ENCODE measurements at regions not wholly inside any gene's neighbourhood (a gene's known extent, or its start where the extent isn't known, plus 50 kb on each side); places are given as distances from the start of the nearest gene placed in this dataset.
"Not testable (repeated sequence)": the region's sequence is repeated elsewhere in the genome, so short reads cannot be mapped to it uniquely, and the experiment has no call there.

DNA sequence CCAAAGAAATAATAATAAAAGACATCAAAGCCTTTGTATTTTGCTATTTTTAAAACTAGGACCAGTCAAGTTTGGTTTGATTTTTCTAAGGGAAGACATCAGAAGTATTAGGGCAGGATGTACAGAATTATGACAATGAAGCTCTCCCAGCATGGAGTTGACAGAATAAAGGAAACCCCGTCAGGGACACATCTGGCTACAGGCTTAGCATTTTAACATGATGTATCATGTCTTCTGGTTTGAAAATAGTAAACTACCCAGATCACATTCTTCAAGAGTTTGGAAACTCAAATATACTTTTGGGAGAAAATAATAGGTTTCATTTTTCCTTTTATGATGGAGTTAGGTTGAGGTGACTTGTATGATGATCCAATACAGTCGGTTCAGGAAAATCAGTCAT lies 552.0 kb upstream of the CDH2 start:
- no peak overlapping the region for H3K27ac ChIP-seq
- H3K4me1 ChIP-seq (replicated peaks): no peaks in the 10 kb centered on the region
- H3K4me3 ChIP-seq: no peak overlapping the region
- no peaks in the 10 kb centered on the region for H3K27me3 ChIP-seq (replicated peaks)
- H3K9me3 ChIP-seq (replicated peaks): no peaks in the 10 kb centered on the region
- no peak for DNase-seq (ENCODE audit: low read depth in 1 of 2, low spot score in 2 of 2)
- H3K36me3 ChIP-seq: no peaks in the 10 kb centered on the region

DNA sequence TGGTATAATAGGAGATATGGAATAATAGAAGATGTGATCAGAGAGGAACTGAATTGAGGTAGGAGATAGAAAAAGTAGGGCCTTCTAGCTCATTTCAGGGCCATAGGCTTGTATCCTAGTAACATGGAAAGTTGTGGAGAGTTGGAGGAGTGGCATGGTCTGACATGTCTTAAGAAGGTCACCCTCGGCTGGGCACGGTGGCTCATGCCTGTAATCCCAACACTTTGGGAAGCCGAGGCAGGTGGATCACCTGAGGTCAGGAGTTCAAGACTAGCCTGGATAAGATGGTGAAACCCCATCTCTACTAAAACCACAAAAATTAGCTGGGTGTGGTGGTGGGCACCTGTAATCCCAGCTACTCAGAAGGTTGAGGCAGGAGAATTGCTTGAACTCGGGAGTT lies 550.3 kb upstream of the CDH2 start:
- not testable (repeated sequence) for DNase-seq (ENCODE audit: low read depth in 1 of 2, low spot score in 2 of 2); H3K36me3 ChIP-seq; H3K27me3 ChIP-seq (replicated peaks); H3K4me3 ChIP-seq; H3K9me3 ChIP-seq (replicated peaks); H3K27ac ChIP-seq; H3K4me1 ChIP-seq (replicated peaks)

DNA sequence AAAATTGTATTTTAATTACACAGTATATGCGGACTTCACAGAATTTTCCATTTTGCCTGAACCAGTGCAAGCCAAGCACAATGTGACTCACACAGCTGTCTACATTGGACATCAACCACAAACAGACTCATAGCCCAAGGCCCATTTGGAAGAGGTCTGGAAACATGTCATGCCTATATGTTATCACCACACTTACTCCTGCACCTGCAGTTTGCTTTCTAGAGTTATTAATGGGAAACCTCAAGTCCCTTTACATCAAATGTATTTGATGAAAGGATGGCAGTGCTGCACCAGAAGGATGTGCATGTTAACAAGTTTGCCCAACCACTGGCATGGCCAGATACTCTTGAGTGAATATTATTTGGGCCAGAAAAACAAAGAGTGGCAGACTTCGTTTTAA lies 548.9 kb upstream of the CDH2 start:
- H3K4me3 ChIP-seq: no peak overlapping the region
- H3K9me3 ChIP-seq (replicated peaks): no peaks in the 10 kb centered on the region
- no peaks in the 10 kb centered on the region for H3K36me3 ChIP-seq
- no peak for DNase-seq (ENCODE audit: low read depth in 1 of 2, low spot score in 2 of 2)
- H3K4me1 ChIP-seq (replicated peaks): no peaks in the 10 kb centered on the region
- H3K27me3 ChIP-seq (replicated peaks): no peaks in the 10 kb centered on the region
- no peak overlapping the region for H3K27ac ChIP-seq

DNA sequence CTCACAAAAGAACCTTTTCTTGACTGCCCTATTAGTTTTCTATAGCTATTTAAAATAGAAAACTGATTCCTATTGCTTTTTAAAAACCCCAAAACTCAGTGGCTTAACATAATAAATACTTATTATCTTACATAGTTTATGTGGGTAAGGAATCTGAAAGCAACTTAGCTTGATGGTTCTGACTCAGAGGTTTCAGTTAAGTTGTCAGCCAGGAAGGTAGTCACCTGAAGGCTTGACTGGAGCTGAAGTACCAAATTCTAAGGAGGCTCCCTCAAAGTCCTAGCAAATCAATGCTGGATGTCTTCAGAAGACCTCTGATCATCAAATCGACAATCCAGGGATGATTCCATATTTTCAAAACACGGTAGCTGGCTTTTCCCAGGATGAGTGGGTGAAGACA lies 546.6 kb upstream of the CDH2 start:
- Histone ChIP-seq H3K4me1 (replicated peaks) (no peaks in the 10 kb centered on the region), H3K36me3 (no peaks in the 10 kb centered on the region), H3K4me3 (no peak overlapping the region), H3K27me3 (replicated peaks) (no peaks in the 10 kb centered on the region), H3K27ac (no peak overlapping the region), H3K9me3 (replicated peaks) (no peaks in the 10 kb centered on the region)
- DNase-seq (ENCODE audit: low read depth in 1 of 2, low spot score in 2 of 2): no peak

DNA sequence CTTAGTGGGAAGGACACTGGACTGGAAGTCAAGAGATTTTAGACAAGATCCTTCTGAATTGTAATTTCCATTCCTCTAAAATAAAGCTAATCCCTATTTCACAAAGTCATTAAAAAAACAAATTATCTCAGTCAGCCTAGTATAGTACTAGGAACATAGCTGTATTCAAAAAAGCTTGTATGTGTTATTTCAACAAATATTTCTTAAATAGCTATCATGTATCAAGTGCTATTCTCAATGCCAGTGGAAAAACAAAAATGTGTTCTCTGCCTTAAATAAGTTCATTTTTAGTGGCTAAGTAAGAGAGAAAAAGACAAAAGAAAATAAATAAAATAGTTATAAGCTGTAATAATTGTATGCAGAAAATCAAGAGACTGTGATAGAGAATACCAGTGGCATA lies 541.8 kb upstream of the CDH2 start:
- DNase-seq (ENCODE audit: low read depth in 1 of 2, low spot score in 2 of 2): no peak
- H3K9me3 ChIP-seq (replicated peaks): no peaks in the 10 kb centered on the region
- H3K4me3 ChIP-seq: no peak overlapping the region
- H3K4me1 ChIP-seq (replicated peaks): no peaks in the 10 kb centered on the region
- H3K27me3 ChIP-seq (replicated peaks): no peaks in the 10 kb centered on the region
- H3K27ac ChIP-seq: no peak overlapping the region
- H3K36me3 ChIP-seq: no peaks in the 10 kb centered on the region

DNA sequence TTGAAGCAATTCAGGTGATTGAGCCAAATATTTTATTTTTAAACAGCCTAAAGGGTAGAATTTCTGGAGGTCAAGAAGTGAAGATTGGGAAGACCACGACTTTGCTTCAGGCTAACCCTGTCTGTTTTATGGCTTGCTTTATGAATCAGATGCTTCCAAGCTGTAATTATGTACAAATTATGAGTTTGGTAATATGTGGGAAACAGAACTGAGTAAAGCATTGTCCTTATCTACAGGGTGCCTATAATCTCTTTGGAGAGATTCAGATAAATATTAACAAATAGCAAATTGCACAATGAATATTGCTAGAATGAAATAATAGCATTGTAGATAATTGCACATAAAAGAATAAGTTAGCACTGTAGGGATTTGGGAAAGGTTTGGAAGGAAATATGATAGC lies 539.4 kb upstream of the CDH2 start:
- Histone ChIP-seq H3K4me3 (no peak overlapping the region), H3K27me3 (replicated peaks) (no peaks in the 10 kb centered on the region), H3K9me3 (replicated peaks) (no peaks in the 10 kb centered on the region), H3K4me1 (replicated peaks) (no peaks in the 10 kb centered on the region), H3K36me3 (no peaks in the 10 kb centered on the region), H3K27ac (no peak overlapping the region)
- no peak for DNase-seq (ENCODE audit: low read depth in 1 of 2, low spot score in 2 of 2)

DNA sequence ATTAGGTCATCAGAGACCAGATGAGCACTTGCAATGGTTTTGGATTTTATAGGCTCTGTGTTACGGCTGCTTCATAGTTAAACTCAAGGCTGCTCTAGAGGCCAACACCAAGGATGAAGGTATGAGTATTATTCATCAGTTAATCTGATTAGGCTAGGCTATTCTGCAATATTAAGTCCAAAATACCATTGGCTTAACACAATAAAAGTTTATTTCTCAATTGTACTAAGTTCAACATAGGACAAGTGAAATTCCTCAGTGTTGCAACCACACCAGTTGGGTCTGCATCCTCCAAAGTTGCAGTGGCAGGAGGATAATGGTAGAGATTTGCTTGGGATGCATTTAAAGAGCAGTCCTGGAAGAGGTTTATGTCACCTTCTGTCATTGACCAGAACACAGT lies 538.3 kb upstream of the CDH2 start:
- Histone ChIP-seq H3K27ac (no peak overlapping the region), H3K36me3 (no peaks in the 10 kb centered on the region), H3K4me3 (no peak overlapping the region), H3K27me3 (replicated peaks) (no peaks in the 10 kb centered on the region), H3K4me1 (replicated peaks) (no peaks in the 10 kb centered on the region), H3K9me3 (replicated peaks) (no peaks in the 10 kb centered on the region)
- DNase-seq (ENCODE audit: low read depth in 1 of 2, low spot score in 2 of 2): no peak

DNA sequence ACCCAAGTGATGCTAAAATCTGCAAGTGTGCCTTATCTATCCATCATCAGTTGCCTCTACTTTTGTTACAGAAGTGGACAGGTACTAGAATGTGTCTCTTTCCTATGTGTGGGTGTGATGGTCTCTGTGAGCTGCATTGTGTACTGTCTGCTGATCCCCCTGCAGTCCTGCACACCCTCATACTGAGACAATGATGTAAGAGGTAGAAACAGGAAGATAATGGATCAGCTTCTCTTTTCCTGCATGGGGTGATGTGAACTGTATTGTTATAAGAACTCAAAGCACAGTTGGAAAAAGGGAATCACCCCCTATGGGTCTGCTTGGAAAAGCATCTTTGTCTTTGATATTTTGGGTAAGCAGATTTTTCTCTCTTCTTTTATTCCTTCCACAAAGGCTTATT lies 537.6 kb upstream of the CDH2 start:
- Histone ChIP-seq H3K27ac (no peak overlapping the region), H3K4me1 (replicated peaks) (no peaks in the 10 kb centered on the region), H3K27me3 (replicated peaks) (no peaks in the 10 kb centered on the region), H3K4me3 (no peak overlapping the region), H3K36me3 (no peaks in the 10 kb centered on the region), H3K9me3 (replicated peaks) (no peaks in the 10 kb centered on the region)
- DNase-seq (ENCODE audit: low read depth in 1 of 2, low spot score in 2 of 2): no peak

DNA sequence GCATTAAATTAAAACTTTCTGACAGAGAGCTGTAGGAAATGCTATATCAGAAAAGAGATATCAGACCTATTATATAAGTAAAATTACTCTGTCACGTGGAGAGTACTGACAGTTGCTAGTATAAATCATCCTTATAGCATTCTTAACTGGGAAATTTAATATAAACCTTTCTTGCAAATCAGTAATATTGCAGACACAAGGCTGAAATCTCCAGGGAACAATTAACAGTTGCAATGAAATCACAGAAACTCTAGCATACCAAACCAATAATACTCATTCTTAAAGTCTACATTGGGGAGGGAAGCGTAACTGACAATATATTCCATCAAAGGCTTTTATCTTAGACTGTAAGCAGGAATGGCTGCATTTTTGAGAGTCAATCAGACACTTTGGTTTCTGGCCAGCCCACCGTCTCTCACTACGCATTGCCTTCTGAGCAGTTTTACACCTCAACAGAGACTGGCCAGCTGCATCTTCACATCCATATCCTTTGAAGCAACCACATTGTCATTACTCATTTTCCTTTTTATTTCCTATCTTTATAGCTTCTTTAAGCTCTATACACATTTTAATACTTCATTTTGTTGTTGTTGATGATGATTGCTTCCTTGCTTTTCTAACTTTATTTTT lies 536.0 kb upstream of the CDH2 start:
- Histone ChIP-seq H3K4me3 (no peak overlapping the region), H3K9me3 (replicated peaks) (no peaks in the 10 kb centered on the region), H3K4me1 (replicated peaks) (no peaks in the 10 kb centered on the region), H3K27ac (no peak overlapping the region), H3K27me3 (replicated peaks) (no peaks in the 10 kb centered on the region), H3K36me3 (no peaks in the 10 kb centered on the region)
- no peak for DNase-seq (ENCODE audit: low read depth in 1 of 2, low spot score in 2 of 2)

DNA sequence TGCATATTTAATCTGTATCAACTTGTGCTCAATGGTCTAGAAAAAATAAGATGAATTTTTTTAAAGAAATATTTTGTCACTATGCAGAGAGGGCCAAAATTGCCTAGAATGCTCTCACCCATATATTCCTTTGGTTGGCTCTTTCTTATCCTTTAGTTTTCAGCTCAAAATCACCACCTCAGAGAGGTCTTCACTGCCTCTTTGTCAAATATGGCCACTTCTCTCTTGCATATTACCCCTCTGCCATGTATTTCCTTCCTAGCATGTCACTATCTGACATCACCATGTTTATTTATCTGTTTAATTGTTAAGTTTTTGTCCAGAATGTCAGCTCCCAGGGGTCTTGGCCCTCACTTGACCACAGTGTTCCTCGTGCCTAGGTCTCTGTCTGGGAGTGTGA lies 535.2 kb upstream of the CDH2 start:
- DNase-seq (ENCODE audit: low read depth in 1 of 2, low spot score in 2 of 2): no peak
- Histone ChIP-seq H3K36me3 (no peaks in the 10 kb centered on the region), H3K4me1 (replicated peaks) (no peaks in the 10 kb centered on the region), H3K27me3 (replicated peaks) (no peaks in the 10 kb centered on the region), H3K9me3 (replicated peaks) (no peaks in the 10 kb centered on the region), H3K4me3 (no peak overlapping the region), H3K27ac (no peak overlapping the region)

DNA sequence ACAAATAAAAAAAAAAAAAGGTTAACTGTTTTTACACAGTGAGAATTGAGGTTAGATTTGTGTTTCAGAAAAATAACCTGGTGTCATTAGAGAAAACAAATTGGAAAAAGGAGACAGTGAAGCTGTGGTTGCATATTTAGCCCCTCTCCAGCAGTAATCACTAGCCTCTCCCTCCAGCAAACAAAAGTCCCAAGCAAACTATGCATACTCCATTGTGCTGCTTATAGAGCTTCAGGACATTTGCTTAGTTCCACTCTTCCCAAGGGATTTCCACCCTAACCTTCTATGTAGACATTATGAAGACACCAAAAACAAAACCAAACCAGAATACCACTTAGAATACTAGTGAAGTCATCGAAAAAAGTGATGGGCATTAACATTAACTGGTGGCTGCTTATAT lies 534.2 kb upstream of the CDH2 start:
- H3K36me3 ChIP-seq: no peaks in the 10 kb centered on the region
- no peaks in the 10 kb centered on the region for H3K27me3 ChIP-seq (replicated peaks)
- no peak overlapping the region for H3K27ac ChIP-seq
- no peak overlapping the region for H3K4me3 ChIP-seq
- H3K4me1 ChIP-seq (replicated peaks): no peaks in the 10 kb centered on the region
- no peak for DNase-seq (ENCODE audit: low read depth in 1 of 2, low spot score in 2 of 2)
- H3K9me3 ChIP-seq (replicated peaks): no peaks in the 10 kb centered on the region

DNA sequence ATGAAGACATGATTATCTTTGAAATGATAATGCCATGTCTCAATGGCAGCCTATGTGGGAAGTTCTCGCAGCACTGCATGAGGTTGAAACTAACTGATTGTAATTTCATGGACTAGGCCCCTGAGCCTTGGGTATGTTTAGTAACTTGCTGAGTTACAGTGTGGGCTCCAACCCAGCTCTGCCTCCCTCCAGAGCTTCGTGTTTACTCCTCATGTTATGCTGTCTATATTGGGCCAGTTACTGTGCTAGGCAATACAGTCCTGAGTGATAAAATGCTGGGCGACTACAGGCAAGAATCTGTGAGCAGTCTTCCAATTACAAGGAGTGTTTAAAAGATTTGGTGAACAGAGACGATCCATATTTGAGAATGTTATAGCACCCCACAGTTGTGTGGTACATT lies 530.1 kb upstream of the CDH2 start:
- H3K4me1 ChIP-seq (replicated peaks): no peaks in the 10 kb centered on the region
- no peak overlapping the region for H3K27ac ChIP-seq
- H3K9me3 ChIP-seq (replicated peaks): no peaks in the 10 kb centered on the region
- no peaks in the 10 kb centered on the region for H3K36me3 ChIP-seq
- no peaks in the 10 kb centered on the region for H3K27me3 ChIP-seq (replicated peaks)
- DNase-seq (ENCODE audit: low read depth in 1 of 2, low spot score in 2 of 2): no peak
- no peak overlapping the region for H3K4me3 ChIP-seq

DNA sequence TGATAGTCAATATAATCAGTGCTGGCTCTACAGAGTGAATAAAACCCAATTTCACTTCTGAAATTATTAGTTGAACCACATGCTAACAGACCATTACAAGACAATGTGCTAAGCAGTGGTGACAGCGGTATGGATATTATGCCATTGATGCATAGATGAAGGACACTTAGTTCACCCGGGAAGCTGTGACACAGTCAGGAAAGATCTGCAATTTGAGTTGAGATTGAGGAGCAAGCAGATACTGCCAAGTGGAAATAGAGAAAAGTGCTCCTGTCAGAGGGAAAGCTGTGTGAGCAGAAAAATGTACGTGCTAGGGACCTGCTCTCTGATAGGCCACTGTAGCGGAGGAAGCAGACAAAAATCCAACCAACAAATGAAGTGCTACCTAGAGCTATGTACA lies 529.5 kb upstream of the CDH2 start:
- H3K36me3 ChIP-seq: no peaks in the 10 kb centered on the region

DNA sequence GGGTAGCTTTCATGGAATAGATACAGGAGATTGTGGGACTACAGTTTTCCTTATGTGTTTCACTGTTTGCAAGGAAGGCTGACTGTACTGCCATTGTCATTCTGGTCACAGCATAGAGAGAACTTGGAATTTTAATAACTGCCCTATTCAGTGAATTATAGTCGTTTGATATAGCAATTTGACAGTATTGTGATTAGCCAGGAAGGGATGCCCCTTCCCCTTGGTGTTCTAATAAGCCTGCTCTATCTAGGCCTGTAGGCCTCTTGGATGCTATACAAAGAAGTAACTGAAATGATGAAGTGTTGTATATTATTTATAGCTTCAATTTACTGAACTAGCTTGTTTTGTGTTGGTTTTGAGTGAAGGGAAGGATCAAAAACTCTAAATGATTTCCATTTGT lies 528.6 kb upstream of the CDH2 start:
- Histone ChIP-seq H3K4me1 (replicated peaks) (no peaks in the 10 kb centered on the region), H3K4me3 (no peak overlapping the region), H3K27ac (no peak overlapping the region), H3K27me3 (replicated peaks) (no peaks in the 10 kb centered on the region), H3K9me3 (replicated peaks) (no peaks in the 10 kb centered on the region), H3K36me3 (no peaks in the 10 kb centered on the region)
- DNase-seq (ENCODE audit: low read depth in 1 of 2, low spot score in 2 of 2): no peak

More for the DNA sequence above, 529.5 kb upstream of the CDH2 start:
- Histone ChIP-seq H3K9me3 (replicated peaks) (no peaks in the 10 kb centered on the region), H3K27me3 (replicated peaks) (no peaks in the 10 kb centered on the region), H3K4me3 (no peak overlapping the region), H3K27ac (no peak overlapping the region), H3K4me1 (replicated peaks) (no peaks in the 10 kb centered on the region)
- DNase-seq (ENCODE audit: low read depth in 1 of 2, low spot score in 2 of 2): no peak

DNA sequence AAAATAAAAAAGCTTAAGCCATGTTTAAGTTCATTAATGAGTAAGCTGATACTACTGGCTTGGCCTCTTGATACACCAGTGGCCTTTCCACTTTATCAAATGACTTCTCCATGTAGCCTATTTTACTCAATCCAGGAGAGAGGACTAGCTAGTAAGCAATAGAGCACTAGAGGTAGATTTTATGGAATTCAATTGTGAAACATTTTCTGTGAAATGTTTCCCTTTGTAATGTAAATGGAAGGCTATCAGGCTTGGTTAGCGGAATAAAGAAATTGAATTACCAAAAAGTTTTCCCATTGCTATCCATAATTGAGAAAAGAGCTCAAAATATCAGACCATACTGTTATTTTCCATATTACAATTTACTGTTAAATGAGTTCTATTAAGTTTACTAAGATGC lies 515.4 kb upstream of the CDH2 start:
- Histone ChIP-seq H3K4me1 (replicated peaks) (no peaks in the 10 kb centered on the region), H3K27ac (no peak overlapping the region), H3K9me3 (replicated peaks) (no peaks in the 10 kb centered on the region), H3K36me3 (no peaks in the 10 kb centered on the region), H3K27me3 (replicated peaks) (no peaks in the 10 kb centered on the region), H3K4me3 (no peak overlapping the region)
- no peak for DNase-seq (ENCODE audit: low read depth in 1 of 2, low spot score in 2 of 2)

All from SJSA1 (cell line).